HL-60 (cell line): ENCODE measurements at regions not wholly inside any gene's neighbourhood (a gene's known extent, or its start where the extent isn't known, plus 50 kb on each side); places are given as distances from the start of the nearest gene placed in this dataset.

Source experiments
- DNase-seq, 2 experiments: peaks; one replicate each; pipeline ENCODE4 v3.0.0-alpha.2; 2010 to 2020; ENCODE audit warnings: low read depth in 1 of 2, low spot score in 1 of 2
- H3K27ac ChIP-seq: fragments of 250-450 bp; sonication (Bioruptor Pico); replicated peaks from 2 replicates; pipeline ENCODE4 v1.5.1; 2020; ENCODE audit warnings: mild to moderate bottlenecking, moderate library complexity
- H3K27me3 ChIP-seq: fragments of 250-450 bp; sonication (Bioruptor Pico); 2 replicates; pipeline ENCODE4 v1.5.1; 2021; ENCODE audit warnings: mild to moderate bottlenecking, moderate library complexity; ENCODE audit not compliant: insufficient read depth, poor library complexity, severe bottlenecking
- H3K4me3 ChIP-seq: replicated peaks from 2 replicates; pipeline ENCODE4 v1.5.1; 2011; ENCODE audit warnings: mild to moderate bottlenecking, control low read depth, low read length; ENCODE audit not compliant: insufficient read depth
- GABPA ChIP-seq: IDR thresholded peaks from 2 replicates; pipeline ENCODE4 v1.6.1; 2012; ENCODE audit warnings: low read depth
- POLR2AphosphoS5 ChIP-seq: IDR thresholded peaks from 2 replicates; pipeline ENCODE4 v1.6.1; 2012; ENCODE audit warnings: low read depth
- SPI1 ChIP-seq: IDR thresholded peaks from 2 replicates; pipeline ENCODE4 v1.6.1; 2012; ENCODE audit warnings: low read depth, mild to moderate bottlenecking, borderline replicate concordance
- TF ChIP-seq, protein P1 (sequence below): IDR thresholded peaks from one replicate; pipeline ENCODE4 v1.5.1; 2011; ENCODE audit warnings: low read length, control low read depth, inconsistent platforms; ENCODE audit not compliant: insufficient read depth
- TF ChIP-seq, protein P2 (sequence below): IDR thresholded peaks from 2 replicates; pipeline ENCODE4 v1.6.1; 2012; ENCODE audit warnings: low read depth; ENCODE audit not compliant: insufficient replicate concordance

DNA sequence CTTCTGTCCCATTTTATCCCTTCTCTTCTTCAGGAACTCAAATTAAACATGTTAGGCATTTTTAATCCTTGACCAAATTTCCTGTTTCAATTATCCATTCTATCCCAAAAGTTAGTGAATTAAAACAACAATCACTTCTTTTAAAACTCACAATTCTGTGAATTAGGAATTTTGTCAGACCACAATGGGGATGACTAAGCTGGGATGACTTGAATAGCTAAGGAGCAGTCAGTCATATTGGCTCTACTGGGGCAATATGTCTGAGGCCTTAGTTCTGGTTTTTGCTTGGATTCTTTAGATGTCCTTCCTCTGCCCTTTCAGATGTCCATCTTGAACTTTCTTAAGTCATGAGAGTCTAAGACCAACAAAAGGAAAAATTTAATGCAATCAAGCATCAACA is 178.2 kb upstream of the TGFBR2 start:
- H3K27me3 ChIP-seq, result no peaks in the 10 kb centered on the region
- no peak overlapping the region for H3K27ac ChIP-seq
- DNase-seq, result no peak
- TF ChIP-seq, protein P1, sequence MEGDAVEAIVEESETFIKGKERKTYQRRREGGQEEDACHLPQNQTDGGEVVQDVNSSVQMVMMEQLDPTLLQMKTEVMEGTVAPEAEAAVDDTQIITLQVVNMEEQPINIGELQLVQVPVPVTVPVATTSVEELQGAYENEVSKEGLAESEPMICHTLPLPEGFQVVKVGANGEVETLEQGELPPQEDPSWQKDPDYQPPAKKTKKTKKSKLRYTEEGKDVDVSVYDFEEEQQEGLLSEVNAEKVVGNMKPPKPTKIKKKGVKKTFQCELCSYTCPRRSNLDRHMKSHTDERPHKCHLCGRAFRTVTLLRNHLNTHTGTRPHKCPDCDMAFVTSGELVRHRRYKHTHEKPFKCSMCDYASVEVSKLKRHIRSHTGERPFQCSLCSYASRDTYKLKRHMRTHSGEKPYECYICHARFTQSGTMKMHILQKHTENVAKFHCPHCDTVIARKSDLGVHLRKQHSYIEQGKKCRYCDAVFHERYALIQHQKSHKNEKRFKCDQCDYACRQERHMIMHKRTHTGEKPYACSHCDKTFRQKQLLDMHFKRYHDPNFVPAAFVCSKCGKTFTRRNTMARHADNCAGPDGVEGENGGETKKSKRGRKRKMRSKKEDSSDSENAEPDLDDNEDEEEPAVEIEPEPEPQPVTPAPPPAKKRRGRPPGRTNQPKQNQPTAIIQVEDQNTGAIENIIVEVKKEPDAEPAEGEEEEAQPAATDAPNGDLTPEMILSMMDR, result no peak
- TF ChIP-seq, protein P2, sequence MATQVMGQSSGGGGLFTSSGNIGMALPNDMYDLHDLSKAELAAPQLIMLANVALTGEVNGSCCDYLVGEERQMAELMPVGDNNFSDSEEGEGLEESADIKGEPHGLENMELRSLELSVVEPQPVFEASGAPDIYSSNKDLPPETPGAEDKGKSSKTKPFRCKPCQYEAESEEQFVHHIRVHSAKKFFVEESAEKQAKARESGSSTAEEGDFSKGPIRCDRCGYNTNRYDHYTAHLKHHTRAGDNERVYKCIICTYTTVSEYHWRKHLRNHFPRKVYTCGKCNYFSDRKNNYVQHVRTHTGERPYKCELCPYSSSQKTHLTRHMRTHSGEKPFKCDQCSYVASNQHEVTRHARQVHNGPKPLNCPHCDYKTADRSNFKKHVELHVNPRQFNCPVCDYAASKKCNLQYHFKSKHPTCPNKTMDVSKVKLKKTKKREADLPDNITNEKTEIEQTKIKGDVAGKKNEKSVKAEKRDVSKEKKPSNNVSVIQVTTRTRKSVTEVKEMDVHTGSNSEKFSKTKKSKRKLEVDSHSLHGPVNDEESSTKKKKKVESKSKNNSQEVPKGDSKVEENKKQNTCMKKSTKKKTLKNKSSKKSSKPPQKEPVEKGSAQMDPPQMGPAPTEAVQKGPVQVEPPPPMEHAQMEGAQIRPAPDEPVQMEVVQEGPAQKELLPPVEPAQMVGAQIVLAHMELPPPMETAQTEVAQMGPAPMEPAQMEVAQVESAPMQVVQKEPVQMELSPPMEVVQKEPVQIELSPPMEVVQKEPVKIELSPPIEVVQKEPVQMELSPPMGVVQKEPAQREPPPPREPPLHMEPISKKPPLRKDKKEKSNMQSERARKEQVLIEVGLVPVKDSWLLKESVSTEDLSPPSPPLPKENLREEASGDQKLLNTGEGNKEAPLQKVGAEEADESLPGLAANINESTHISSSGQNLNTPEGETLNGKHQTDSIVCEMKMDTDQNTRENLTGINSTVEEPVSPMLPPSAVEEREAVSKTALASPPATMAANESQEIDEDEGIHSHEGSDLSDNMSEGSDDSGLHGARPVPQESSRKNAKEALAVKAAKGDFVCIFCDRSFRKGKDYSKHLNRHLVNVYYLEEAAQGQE, result no peak
- TF ChIP-seq SPI1 (no peak), POLR2AphosphoS5 (no peak), GABPA (no peak)
- no peak overlapping the region for H3K4me3 ChIP-seq

DNA sequence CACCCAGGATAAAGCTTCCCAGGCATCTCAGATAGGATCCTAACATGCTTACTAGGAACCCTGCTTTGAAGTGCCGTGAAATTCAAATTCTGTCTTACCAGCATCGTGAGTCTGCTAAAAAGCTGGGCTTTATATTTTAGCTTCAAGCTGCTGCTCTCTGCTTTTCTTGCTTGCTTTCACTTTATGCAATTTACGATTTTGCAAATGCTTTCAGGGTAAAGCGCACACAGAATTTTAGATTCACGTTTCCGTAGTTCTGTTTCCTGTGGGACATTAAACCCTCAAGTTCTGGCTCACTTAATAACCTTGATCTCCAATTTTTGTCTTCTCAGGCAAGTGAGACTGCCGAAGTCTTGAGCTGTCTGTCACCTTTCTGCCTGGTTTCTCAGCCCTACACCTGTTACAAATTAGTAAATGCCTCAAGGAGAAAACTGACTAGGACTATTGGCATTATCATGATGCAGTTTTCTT is 170.5 kb upstream of the TGFBR2 start:
- no peak overlapping the region for H3K4me3 ChIP-seq

DNA sequence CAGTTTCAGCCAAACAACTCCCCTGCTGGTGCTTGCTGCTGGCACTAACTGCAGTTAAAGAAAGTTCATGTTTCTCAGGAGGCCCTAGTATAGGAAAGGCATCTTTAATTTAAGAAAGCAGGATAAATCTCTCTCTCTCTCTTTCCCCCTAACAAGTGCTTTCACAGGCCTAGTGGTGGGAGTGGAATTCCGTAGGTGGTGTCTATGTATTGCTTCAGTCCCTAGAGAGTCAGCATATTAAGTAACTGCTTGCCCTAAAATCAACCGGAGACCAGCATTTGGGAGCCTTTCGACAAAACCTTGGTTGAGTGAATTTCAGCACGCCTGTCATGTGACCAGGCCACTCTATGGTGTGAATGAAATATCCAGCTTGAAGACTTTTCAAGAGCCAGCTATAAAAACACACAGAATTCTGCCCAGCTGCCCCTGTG is 169.2 kb upstream of the TGFBR2 start:
- H3K27me3 ChIP-seq, result no peaks in the 10 kb centered on the region
- no peak overlapping the region for H3K4me3 ChIP-seq
- no peak for TF ChIP-seq POLR2AphosphoS5
- TF ChIP-seq, protein P2, result no peak
- TF ChIP-seq SPI1, result no peak
- DNase-seq, result no peak
- no peak overlapping the region for H3K27ac ChIP-seq

More for the DNA sequence above, 170.5 kb upstream of the TGFBR2 start:
- Histone ChIP-seq H3K27ac (no peak overlapping the region), H3K27me3 (no peaks in the 10 kb centered on the region)
- TF ChIP-seq GABPA (no peak), SPI1 (no peak), POLR2AphosphoS5 (no peak)
- TF ChIP-seq, protein P1, result no peak
- TF ChIP-seq, protein P2, result no peak
- DNase-seq, result no peak
